DND-41 (cell line): ENCODE measurements at regions not wholly inside any gene's neighbourhood (a gene's known extent, or its start where the extent isn't known, plus 50 kb on each side); places are given as distances from the start of the nearest gene placed in this dataset.

ENCODE experiments used
- EZH2 ChIP-seq: IDR thresholded peaks from 3 replicates; pipeline ENCODE4 v1.6.1; 2012; ENCODE audit warnings: borderline replicate concordance, low read depth, mild to moderate bottlenecking, moderate library complexity, low read length, inconsistent platforms; ENCODE audit not compliant: severe bottlenecking
- TF ChIP-seq, protein P1 (sequence below): IDR thresholded peaks from 2 replicates; pipeline ENCODE4 v1.5.1; 2012; ENCODE audit warnings: borderline replicate concordance, low read length, moderate library complexity, mild to moderate bottlenecking; ENCODE audit not compliant: poor library complexity, severe bottlenecking; ENCODE audit errors: extremely low read depth

- TF ChIP-seq, protein P1, sequence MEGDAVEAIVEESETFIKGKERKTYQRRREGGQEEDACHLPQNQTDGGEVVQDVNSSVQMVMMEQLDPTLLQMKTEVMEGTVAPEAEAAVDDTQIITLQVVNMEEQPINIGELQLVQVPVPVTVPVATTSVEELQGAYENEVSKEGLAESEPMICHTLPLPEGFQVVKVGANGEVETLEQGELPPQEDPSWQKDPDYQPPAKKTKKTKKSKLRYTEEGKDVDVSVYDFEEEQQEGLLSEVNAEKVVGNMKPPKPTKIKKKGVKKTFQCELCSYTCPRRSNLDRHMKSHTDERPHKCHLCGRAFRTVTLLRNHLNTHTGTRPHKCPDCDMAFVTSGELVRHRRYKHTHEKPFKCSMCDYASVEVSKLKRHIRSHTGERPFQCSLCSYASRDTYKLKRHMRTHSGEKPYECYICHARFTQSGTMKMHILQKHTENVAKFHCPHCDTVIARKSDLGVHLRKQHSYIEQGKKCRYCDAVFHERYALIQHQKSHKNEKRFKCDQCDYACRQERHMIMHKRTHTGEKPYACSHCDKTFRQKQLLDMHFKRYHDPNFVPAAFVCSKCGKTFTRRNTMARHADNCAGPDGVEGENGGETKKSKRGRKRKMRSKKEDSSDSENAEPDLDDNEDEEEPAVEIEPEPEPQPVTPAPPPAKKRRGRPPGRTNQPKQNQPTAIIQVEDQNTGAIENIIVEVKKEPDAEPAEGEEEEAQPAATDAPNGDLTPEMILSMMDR: no peak
- TF ChIP-seq EZH2: no peak
Observed at GRCh38 chr2:235390816-235391194, 103.0 kb upstream of the AGAP1 start.
